GM21786 (cell line): ENCODE measurements at regions not wholly inside any gene's neighbourhood (a gene's known extent, or its start where the extent isn't known, plus 50 kb on each side); places are given as distances from the start of the nearest gene placed in this dataset.

ENCODE experiments used
- ATAC-seq: cut with Tn5 transposase; IDR thresholded peaks from one replicate; pipeline ENCODE4 v1.9.1; 2021; ENCODE audit not compliant: unreplicated experiment

DNA sequence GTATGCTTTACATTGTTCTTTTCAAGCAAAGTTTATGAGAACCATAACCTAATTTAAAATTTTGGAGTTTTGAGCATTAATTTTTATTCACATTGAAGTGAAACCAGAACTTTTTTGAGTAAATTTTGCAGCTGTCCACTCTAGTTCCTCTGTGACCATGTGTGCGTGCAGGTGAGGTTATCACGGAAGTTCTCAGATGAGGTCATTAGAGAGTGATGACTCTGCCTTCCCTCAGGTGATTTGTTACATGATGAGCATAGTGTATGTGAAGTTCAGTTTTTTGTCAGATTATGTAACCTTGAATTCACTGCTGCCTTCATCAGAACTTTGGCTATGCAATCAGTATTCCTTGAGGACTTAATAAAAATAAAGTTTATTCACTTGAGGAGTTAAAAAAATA is 828.2 kb downstream of the ADGRL2 start:
- ATAC-seq, result no peak

DNA sequence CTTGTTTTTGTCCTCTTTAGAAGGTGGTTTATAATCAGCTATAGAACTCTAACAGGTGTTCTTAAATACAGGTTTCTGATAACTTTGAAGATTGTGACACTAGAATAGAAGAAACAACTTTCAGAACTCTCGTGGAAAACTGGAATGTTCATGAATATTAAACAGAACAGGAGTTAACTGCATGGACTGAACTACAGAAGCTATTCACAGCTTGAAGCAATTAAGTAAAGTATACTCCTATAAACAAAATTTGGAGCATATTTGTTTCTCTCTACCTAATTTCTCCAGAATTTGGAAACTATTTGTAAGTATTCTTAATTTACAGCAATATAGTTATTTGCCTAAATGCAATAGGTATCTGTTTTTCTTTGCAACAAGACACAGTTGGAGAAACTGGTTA is 824.8 kb downstream of the ADGRL2 start:
- no peak for ATAC-seq

DNA sequence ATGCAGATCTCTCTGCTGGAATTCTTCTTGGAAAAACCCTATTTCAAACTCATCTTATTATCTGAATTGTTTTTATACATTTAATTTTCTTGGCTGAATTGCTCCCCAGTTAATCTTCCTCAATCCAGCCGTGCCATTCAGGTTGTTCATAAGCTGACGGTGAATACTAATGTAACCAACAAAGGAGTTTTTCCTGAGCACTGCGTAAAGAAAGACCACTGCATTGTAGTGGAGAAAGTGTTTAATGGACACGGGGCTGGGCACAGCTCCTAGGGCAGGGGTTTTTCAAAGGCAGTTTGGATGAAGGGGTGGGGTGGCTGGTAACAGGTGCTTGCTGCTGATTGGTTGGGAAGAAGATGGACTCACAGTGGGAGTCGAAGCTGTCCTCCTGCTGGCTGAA is 820.3 kb downstream of the ADGRL2 start:
- no peak for ATAC-seq

DNA sequence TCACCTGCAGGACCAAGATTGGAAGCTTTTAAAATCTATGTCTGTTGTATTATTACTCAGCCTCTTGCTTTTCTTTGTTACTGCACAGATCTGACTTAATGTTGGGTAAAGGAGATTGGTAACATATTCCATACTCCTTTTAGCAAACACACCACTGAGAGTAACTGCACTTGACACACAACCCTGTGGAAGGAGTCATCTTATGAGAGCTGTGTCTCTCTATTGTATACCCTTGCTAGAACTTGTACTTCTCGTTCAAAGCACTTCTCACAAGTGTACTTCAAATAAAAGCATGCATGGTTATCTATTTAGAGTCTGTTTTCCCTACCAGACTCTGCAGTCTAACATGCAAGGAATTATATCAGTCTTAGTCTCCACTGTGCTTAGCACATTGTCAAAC is 813.4 kb downstream of the ADGRL2 start:
- no peak for ATAC-seq

DNA sequence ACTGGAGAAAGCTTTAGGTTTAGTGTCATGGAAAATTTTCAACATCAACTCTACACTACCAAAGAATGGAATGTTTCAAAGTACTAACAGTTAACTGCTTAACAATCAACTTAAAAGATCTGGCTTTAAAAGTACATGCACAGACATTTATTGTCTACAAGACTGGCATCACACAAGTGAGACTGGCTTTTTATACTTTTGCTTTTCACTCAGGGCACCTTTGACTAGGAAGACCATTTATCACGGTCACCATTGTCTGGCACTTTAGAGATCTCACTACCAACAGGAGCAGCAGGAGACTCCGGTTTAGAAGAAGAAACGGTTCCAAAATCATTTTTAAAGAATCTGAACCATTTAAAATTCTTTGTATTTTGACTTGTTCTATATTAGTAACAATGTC is 812.3 kb downstream of the ADGRL2 start:
- no peak for ATAC-seq

DNA sequence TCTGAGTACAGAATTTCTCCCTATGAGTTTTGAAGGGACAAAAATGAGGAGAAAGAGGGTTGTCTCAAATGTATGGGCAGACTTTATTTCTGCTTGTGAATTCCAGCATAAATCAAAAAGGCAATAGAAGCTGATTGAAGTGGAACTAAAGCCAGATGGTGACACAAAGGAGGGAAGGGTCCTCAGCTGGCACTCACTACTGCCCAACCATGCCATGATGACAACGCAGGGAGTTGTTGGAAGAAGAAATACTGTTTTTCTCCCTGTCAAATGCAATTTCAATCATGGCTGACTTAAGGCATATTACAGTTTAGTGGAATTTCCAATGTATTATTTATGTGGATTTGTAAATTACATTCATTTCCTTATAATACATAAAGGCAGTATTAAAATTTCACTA is 805.8 kb downstream of the ADGRL2 start:
- no peak for ATAC-seq

DNA sequence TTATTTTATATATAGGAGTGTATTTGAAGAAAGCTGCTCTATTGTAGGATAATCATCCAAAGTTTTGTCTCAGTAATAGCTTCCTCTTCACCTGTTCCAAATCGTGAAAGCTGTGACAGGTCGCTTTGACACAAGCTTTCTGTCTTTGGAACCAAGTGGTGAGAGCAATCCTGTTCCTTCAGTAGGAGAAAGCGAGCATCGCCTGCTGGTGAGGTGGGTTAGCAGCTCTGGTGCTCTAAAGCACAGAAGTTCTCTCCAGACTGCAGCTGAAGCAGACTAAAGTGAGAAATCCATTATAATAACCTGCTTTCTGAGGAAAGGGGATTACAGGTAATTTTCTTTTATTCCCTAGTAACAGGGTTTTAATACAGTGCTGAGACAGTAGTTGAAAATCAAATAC is 803.8 kb downstream of the ADGRL2 start:
- ATAC-seq, result no peak

DNA sequence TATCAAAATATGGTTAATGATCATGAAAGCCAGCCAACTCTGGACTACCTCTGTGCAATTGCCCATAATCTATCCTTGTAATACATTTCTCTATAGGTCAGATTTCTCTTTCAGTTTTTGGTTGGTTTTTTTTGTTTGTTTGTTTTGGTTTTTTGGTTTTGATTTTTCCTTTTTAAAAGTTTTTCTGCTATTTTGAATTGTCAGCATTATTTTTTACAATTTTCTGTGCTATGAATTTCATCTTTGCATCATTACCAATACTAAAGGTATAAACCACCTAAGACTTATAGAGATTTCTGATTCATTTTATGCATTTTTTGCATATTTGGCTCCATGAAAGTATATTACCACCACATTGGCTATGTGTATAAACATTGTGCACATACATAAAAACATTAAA is 799.6 kb downstream of the ADGRL2 start:
- ATAC-seq, result no peak

DNA sequence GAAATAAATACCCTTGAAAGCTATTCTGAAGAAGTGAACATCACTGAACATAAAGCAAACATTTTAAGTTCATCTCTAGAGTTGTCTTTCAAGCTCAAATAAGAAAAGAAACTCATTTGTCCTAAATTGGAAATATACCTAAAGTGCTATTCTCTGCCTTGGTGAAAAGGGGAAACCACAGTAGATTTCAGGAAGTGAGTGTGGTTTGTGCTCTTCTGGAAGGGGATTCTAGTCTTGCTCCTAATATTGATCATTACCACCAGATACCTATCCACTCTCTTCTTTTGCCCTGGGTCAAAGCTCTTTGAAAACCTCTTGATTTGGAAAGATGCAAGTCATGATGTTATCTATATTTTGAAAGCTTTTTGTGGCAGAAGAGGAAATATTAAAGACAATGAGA is 798.1 kb downstream of the ADGRL2 start:
- no peak for ATAC-seq

DNA sequence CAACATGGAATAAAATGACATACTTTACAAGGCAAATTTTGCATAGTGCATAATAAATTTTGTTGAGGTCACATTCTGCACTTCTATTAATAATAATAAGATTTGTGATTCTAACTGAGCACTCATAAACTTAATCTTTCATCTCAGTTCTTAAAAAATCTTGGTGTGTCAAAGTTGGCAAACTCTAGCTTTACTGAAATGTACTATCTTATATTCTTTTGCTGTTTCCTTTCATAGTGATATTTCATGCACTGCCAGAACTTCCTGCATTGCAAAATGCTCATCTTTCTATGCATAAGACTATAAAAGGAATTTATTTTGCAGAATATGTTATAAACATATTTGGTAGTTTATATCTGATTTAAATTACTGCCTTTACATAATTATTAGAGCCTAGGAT is 797.6 kb downstream of the ADGRL2 start:
- no peak for ATAC-seq

DNA sequence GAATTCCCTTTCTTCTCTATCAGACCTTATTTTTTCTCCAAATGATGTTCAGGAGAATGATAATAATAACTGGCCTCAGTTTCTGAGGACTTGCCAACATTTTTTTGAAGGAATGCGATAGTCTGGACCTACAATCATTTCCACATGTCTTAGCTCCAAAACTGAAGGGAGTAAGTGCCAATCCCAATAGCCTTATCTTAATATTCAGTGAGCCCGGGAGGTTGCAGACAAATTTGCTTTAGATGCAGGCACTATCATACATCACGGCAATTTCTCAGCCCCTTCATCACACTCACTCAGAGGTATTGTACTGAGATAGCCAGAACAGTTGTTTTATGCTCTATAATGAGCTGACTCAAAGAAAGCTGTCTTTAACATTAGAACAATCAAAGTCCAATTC is 796.9 kb downstream of the ADGRL2 start:
- ATAC-seq, result no peak

DNA sequence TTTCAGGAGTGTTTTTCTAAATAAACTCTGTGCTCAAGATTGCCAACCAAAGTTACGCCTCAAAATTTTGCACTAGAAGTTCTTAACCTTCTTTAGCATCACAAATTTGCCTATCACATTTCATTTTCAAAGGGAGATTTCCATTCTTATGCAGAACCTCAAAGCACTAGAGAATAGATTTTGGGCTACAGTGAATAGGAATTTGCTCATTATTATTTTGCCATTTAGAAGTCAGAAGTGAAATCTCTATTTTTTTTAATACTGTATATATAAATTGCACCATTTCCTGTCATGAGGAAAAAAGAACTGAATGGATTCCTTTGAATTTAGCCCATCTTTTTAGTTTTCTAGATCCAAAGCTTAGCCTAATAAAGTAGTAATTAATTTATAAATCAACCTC is 796.4 kb downstream of the ADGRL2 start:
- ATAC-seq, result no peak

DNA sequence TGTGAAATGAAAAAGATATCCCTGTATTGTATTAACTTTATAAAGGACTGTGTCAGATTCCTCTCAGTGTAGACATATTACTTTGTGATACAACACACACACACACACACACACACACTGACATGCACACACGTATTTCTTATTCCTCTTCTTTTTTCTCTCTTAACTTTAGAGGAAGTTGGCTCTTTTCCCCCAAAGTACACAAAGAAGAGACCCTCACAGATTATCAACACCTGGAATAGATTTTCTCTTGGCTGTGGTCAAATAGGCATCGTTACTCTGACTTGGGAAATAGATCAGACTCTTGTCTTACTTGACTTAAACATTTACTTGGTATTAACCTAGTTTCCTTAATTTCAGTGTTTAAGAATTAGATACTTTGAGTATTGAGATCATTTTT is 792.8 kb downstream of the ADGRL2 start:
- no peak for ATAC-seq

DNA sequence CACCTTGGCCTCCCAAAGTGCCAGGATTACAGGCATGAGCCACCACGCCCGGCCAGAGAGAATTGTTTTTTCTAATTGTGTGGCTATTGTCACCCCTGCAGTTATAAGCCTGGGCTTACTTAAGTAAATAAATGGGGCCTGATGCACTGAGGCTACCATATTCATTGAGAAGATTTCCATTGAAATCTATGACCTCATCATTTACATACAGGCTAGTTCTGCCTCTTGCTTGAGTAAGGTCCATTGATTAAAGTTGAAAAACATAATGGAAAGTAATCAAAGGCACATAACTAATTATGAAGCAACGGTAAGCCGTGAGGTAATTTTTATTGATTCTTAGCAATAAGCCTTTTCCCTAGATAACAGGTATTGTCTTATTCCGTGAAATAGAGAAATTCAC is 788.9 kb downstream of the ADGRL2 start:
- ATAC-seq, result no peak

DNA sequence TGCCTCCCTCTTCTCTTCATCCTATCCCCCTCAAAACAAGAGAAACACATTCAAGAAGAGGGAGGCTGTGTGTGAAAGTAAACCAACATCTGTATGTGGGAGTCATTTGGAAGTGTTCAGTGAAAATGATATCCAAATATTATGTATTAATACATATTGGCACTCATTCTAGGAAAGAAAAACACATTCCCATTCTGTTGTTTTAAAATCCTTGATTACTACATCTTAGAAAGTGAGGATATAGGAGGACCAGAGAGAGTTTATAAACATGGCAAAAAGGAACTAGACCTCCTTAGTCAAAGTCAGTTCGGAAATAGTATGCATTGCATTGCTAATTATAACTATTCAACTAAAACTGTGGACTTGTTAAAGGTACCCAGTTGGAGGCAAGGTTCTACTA is 786.6 kb downstream of the ADGRL2 start:
- ATAC-seq, result no peak

DNA sequence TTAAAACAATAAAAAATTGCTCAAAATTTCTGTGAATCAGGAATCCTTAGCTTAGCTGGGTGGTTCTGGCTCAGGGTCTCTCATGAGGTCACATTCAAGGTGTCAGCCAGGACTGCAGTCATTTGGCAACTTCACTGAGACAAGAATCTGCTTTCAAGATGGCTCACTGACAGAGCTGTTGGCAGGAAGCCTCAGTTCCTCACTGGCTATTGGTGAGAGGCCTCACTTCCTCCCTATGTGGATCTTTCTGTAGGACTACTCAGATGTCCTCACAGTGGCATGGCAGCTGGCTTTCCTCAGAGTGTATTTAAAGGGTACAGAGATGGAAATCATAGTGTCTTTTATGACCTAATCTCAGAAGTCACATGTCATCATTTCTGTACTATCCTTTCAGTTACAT is 785.7 kb downstream of the ADGRL2 start:
- no peak for ATAC-seq

DNA sequence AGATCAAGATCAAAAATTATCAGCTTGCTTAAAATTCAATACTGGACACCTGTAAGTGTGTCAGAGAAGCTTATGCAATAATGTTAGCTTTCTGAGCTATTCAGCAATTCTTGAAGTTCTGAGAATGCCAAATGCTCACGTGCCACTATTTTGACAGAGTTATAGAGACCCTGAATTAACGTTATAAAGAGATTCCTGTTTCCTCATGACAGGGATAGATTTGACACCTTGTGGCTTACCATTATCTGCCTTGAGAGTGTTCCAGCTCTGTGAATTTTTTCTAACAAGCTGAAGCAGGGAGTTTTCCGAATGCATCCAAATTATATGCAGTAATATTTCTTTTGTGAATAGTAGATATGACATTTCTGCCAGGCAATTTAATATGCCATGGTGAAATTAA is 781.6 kb downstream of the ADGRL2 start:
- ATAC-seq, result no peak

DNA sequence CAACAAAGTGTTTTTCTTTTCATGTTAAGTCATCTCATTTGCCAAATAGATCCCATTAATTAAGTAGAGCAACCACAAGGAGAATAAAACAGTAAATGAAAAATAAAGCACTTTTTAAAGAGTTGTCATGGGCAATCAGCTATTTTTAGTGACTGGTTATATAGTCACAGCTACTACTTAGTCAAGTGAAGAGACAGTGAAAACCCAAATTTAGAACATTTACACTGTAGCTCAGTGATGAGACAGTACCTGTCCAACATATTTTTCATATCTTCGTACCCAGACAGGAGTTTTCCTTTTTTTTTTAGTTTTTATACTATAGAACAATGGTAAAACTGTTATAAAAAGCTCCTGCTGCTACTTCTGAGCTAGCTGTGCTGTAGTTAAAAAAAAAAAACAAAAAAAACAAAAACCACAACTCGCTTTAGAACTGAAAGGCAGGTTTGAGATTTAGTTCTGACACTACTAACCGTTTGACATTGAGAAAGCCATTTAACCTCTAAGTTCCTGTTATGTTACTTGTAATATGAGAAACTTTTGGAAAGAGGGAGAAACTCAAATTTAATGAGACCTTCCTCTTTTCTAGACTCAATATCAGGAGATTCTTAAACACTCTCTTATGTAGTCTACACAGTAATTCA is 777.5 kb downstream of the ADGRL2 start:
- no peak for ATAC-seq

DNA sequence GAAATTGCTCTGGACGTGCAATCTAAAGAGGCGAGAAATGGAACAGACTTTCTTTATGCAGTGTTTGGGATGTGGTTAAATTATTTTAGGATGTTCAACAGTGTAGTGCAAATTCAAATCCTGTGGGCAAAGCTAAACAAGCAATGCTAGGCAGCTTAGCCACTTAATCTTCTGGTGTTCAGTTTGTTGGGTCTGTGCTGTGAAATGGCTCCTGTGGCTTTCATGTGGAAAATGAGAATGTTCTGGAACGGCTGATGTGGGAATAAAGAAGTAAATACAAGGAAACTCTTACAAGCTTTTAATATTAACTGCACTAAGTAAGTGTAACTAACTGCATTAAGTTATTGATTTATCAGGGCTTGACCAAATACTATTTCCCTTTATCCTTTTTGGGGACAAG is 766.6 kb downstream of the ADGRL2 start:
- no peak for ATAC-seq

DNA sequence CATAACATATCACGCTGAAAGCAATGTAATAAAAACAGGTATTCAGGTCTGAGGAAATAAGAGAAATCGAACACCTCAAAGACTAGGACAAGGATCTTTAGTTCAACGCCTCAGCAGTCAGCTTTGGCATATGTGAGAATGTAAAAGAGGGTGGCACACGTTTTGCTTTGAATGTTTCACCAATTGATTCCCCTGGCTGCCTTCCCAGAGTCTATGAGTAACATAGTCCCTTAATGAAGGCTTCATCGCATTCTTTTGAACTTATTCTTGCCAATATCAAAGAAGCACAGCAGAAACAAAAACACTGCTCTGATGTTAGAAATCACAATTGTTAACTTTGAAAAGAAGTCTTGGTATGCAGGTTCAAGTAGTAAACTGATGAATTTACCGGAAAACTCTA is 764.8 kb downstream of the ADGRL2 start:
- ATAC-seq, result no peak

DNA sequence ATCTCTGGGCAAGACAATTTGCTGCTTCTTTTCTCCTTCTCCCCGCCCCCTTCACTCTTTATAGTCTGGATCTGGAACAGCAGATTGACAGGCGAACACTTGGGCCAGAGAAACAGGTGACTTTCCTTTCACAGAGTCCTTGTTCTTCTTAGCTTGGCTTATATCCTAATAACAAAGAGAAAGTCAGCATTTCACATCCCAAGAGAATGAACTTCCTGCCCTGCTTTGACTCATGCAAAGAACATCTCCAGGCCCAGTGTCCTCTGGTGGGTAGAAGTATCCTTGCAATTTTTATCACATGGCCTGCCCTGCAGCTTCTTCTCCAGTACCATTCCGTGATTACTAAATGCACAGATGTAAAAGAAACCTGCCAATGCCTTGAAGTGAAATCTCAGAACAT is 764.4 kb downstream of the ADGRL2 start:
- ATAC-seq, result no peak

DNA sequence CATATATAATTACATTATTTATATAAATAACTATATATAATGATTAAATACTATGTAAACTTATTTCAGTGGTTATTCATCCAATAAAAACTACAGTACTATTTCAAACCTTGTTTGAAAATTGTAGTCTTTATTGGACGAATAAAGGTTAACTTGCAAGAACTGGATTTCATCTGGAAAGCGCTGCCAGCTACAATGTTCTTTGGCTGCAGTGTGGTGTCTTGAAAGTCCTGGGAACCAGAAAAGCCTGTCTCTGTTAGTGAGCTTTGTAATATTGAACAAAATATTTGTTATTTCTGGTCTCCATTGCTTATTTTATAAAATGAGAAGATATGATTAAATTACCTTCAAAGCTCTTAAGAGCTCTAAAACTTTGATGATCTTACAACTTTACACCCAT is 763.6 kb downstream of the ADGRL2 start:
- no peak for ATAC-seq

DNA sequence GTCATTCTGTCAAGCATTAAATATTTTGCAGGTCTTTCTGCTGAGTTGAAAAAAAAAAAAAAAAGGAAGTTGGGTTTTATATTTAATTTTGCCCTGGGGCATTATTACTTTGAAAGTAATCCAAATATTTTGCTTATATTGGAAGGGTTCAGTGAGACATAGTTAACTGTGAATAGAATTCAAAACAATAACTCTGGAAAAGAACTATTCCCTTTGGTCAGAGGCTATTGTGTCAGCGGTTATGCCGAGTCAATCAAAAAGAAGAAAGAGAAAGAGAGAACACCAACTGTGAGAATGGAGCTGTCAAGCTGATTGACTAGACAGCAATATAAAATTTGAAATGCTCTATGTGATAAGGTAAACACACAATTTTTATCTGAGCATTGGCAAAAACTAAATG is 761.7 kb downstream of the ADGRL2 start:
- no peak for ATAC-seq

DNA sequence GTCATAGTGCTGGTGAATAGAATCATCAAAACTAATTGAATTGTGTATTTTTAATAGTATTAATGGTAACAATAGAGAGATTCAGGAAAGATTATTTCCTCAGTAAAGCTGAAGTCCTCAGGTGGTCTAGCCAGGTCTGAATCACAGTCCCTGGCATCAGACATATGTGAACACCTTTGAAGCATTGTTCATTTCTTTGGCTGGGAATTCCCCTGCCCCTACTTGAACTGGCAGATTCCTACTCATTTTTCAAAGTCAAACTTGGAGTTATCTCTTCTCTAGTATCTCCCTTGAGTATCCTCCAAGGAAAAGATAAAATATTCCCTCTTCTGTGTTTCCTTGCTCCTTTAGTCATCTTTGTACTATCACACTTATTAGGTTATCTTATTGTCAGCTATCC is 759.8 kb downstream of the ADGRL2 start:
- ATAC-seq, result no peak
